Stimulated activated naive CD8-positive, alpha-beta T cell treated with anti-CD3 and anti-CD28 coated beads, Interleukin-15, amount 100 ng/mL, for 72 hours (primary cell): ENCODE measurements at regions not wholly inside any gene's neighbourhood (a gene's known extent, or its start where the extent isn't known, plus 50 kb on each side); places are given as distances from the start of the nearest gene placed in this dataset.

ENCODE experiments used
- ATAC-seq: fragments of 150-1000 bp; cut with Tn5 transposase; 2 replicates; pipeline ENCODE4 v1.10.0; 2021; ENCODE audit warnings: mild to moderate bottlenecking, moderate library complexity
- DNase-seq, 2 donors: peaks; one replicate each; pipeline ENCODE4 v3.0.0; 2021 to 2022
- H3K27ac Mint-ChIP-seq, 2 donors: one replicate each; pipeline ENCODE4 v1.8.0; 2022; ENCODE audit warnings: mild to moderate bottlenecking in 2 of 2, mixed read lengths in 2 of 2, moderate library complexity in 2 of 2
- H3K27me3 Mint-ChIP-seq: one replicate; pipeline ENCODE4 v1.8.0; 2022; ENCODE audit warnings: mixed read lengths
- H3K4me1 Mint-ChIP-seq: one replicate; pipeline ENCODE4 v1.8.0; 2022; ENCODE audit warnings: mild to moderate bottlenecking, mixed read lengths
- H3K4me3 Mint-ChIP-seq, 2 donors: one replicate each; pipeline ENCODE4 v1.8.0; 2022; ENCODE audit warnings: mild to moderate bottlenecking in 2 of 2, mixed read lengths in 2 of 2, moderate library complexity in 1 of 2
- H3K9me3 Mint-ChIP-seq, 2 donors: one replicate each; pipeline ENCODE4 v1.8.0; 2022; ENCODE audit warnings: mixed read lengths in 2 of 2

DNA sequence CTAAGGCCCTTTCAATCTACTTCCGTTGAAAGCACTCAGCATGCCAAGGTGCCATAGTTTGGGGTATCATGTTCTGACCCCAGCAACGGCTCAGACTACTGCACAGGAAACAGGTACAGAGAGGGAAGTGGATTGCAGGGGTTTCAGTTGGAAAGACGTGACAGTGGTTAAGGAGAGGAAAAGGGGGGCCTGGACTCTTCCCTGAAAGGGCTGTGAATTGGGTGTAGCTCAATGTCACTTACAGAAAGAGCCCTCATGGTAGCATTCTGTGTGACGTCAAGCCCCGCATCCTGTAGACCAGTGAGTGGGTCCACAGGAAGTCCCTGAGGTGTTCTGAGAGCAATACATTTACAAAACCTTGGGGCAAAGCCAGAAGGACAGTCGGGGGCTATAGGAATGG lies 121.5 kb upstream of the GYPC start:
- H3K4me3 Mint-ChIP-seq = no peak overlapping the region
- peaks cover 0 to 8% of the 10 kb centered on the region in 2 donors for H3K9me3 Mint-ChIP-seq
- H3K27ac Mint-ChIP-seq = peak overlapping the region in 1 of 2 donors; percentile 35
- no peak for DNase-seq
- H3K4me1 Mint-ChIP-seq = peaks cover 10% of the 10 kb centered on the region
- peak; percentile 83 for ATAC-seq
- peaks cover 9% of the 10 kb centered on the region for H3K27me3 Mint-ChIP-seq

DNA sequence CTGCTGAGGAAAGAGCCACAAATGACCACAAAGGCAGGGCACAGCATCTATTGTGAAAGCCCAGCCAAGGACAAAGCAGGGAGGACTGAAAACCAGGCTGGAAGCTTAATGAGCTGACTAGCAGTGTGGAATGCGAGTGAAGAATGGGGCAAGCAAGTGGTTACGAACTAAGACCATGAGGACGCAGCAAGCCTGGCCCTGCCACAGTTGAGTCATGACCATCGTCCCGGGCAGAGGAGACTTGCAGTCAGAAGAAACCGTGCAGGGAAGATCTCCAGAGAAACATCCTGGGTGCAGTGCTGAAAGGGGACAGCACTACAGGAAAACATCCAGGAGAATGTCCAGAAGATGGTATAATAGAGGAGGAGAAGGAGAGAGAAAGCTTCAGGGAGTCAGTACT lies 120.5 kb upstream of the GYPC start:
- DNase-seq = no peak
- peaks cover 10% of the 10 kb centered on the region for H3K4me1 Mint-ChIP-seq
- no peak for ATAC-seq
- H3K4me3 Mint-ChIP-seq = no peak overlapping the region
- no peak overlapping the region for H3K27ac Mint-ChIP-seq
- peaks cover 0 to 15% of the 10 kb centered on the region in 2 donors for H3K9me3 Mint-ChIP-seq
- H3K27me3 Mint-ChIP-seq = peaks cover 9% of the 10 kb centered on the region

DNA sequence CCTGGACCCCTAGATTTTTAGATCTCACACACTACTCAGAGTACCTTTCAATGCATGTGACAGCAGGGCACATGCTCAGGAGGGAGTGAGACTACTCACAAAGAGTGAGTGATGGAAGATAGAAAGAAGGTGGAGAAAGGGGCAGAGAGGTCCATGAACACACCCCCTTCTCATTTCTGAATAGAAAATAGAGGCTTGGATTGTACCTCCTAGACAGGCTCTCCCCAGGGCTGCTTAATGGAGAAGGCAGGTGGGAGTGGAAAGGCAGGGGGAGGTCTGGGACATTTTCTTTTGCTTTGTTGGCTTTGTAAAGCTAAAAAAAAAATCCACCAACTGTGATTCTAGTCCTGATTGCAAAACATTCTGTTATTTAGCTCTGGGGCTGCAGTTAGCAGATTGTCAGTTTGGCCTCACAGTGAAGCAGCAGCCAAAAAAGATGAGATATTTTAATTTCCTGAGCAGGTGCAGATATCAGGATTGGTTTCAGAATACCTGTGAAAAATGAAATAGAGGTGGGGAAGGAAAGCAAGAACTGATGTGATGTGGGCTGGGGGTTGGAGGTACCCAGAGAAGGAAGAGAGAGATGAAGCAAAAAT lies 119.3 kb upstream of the GYPC start:
- peaks cover under 1 to 15% of the 10 kb centered on the region in 2 donors for H3K9me3 Mint-ChIP-seq
- H3K27ac Mint-ChIP-seq = peak overlapping the region in 1 of 2 donors; percentile 20
- ATAC-seq = no peak
- DNase-seq = no peak
- H3K4me3 Mint-ChIP-seq = no peak overlapping the region
- peaks cover 9% of the 10 kb centered on the region for H3K27me3 Mint-ChIP-seq
- peaks cover 10% of the 10 kb centered on the region for H3K4me1 Mint-ChIP-seq

DNA sequence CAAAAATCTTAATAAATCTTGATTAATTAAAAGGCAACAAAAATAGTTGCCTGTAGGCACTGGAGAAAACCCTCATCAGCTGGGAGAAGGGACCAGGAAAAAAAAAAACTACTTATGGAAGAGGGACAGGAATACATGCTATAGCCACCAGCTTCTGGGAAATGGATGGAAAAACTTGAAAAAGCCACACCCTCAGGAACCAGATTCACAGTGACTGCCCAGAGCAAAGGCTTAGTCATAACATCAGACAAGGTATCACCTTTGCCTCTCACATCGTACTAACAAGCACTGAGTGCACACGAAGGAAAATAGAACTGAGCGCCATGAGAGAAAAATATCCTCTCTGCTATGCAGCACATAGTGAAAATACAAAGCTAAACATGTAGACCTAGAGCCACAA lies 116.9 kb upstream of the GYPC start:
- no peak overlapping the region for H3K4me3 Mint-ChIP-seq
- ATAC-seq (no peak), DNase-seq (no peak)
- peaks cover 8% of the 10 kb centered on the region for H3K4me1 Mint-ChIP-seq
- peaks cover 9% of the 10 kb centered on the region for H3K27me3 Mint-ChIP-seq
- H3K27ac Mint-ChIP-seq = no peak overlapping the region
- peaks cover 16 to 27% of the 10 kb centered on the region in 2 donors for H3K9me3 Mint-ChIP-seq

DNA sequence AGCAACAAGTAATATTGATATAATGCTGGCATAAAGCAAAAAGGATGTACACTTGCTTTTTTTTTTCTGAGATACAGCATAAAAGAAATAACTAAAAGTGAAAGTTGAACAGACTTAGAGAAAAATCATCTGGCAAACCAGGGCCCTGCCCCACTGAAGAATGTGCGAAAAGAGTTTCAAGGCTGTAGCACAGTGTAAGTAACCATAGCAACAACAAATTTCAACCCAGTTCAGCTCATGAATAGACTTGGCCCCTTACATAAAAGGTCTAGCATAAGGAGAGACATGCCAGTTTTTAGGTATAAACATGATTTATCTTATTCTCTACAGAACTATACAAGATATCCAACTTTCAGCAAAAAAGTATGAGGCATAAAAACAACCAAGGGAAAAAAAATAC lies 113.7 kb upstream of the GYPC start:
- no peaks in the 10 kb centered on the region for H3K4me1 Mint-ChIP-seq
- no peak overlapping the region for H3K4me3 Mint-ChIP-seq
- ATAC-seq (no peak), DNase-seq (no peak)
- no peaks in the 10 kb centered on the region for H3K27me3 Mint-ChIP-seq
- H3K27ac Mint-ChIP-seq = no peak overlapping the region
- peaks cover 16 to 23% of the 10 kb centered on the region in 2 donors for H3K9me3 Mint-ChIP-seq

DNA sequence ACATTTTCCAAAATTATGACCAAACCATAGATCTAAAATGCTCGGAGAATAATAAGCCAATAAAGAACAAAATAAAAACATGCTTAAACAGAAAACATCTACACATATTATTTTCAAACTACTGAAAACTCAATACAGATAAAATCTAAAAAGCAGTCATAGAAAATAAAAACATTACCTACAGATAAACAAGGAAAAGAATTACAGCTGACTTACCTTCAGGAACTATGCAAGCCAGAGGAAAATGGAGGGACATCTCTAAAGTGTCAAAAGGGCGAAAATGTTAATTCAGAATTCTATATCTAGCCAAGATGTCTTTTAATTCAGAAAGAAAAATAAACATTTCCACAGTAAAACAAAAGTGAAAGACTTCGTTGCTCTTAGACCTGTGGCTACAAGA lies 112.9 kb upstream of the GYPC start:
- no peak for DNase-seq
- ATAC-seq = no peak
- Mint-ChIP-seq H3K27me3 (no peaks in the 10 kb centered on the region), H3K4me3 (no peak overlapping the region), H3K9me3 (peaks cover 16 to 23% of the 10 kb centered on the region in 2 donors), H3K4me1 (no peaks in the 10 kb centered on the region), H3K27ac (no peak overlapping the region)

DNA sequence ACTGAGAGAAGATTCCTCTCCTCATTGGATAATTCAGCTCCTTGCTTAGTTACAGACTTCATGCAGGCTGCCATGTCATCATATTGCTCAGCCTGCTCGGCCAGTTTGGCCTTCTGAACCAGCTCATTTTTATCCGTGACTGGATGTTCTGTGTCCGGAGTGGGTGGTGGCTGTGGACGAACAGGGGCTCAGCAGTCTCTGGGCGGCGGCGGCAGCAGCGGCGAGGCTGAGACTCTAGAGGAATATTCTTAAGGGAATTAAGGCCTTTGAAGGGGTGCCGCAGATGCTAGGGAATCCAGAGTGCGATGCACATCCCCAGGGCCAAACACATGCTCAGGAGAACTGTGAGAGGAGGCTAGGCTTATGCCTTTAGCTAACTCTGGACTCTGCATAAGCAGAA lies 97.9 kb upstream of the GYPC start:
- H3K4me1 Mint-ChIP-seq = no peaks in the 10 kb centered on the region
- H3K4me3 Mint-ChIP-seq = no peak overlapping the region
- peaks cover 0 to 8% of the 10 kb centered on the region in 2 donors for H3K9me3 Mint-ChIP-seq
- no peaks in the 10 kb centered on the region for H3K27me3 Mint-ChIP-seq
- ATAC-seq (no peak), DNase-seq (no peak)
- no peak overlapping the region for H3K27ac Mint-ChIP-seq

DNA sequence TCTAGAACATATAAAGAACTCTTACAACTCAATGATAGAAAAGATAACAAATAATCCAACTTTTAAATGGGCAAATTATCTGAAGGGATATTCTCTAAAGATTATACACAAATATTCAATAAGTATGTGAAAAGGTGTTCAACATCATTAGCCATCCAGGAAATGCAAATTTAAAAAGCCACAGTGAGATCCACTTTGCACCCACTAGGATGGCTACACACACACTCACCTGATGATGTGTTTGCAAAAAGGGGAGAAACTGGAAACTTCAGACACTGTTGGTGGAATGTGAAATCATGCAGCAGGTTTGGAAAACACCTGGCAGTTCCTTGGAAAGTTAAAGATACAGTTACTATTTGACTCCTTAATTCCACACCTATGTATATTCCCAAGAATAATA lies 87.2 kb upstream of the GYPC start:
- no peak for DNase-seq
- H3K4me3 Mint-ChIP-seq = no peak overlapping the region
- no peak for ATAC-seq
- H3K27ac Mint-ChIP-seq = no peak overlapping the region
- H3K4me1 Mint-ChIP-seq = no peaks in the 10 kb centered on the region
- no peaks in the 10 kb centered on the region for H3K27me3 Mint-ChIP-seq
- peaks cover 0 to 8% of the 10 kb centered on the region in 2 donors for H3K9me3 Mint-ChIP-seq

DNA sequence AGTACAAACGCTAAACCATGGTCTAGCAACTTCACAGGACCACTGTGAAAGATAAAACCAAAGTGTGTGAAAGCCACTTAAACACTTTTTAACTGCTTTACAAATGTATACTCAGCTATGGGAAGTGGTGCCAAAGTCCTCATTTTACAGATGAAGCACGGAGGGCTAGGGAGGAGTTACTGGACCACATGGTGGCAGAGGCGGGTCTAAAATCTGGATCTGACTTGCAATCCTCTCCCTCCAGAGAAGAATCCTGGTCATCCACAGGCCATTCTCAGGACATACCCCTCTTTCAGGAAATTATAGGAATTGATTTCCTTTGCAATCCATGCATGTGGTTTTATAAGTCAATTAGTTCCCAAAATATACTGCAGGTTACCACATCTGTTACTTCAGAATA lies 84.6 kb upstream of the GYPC start:
- H3K4me3 Mint-ChIP-seq = no peak overlapping the region
- no peaks in the 10 kb centered on the region for H3K9me3 Mint-ChIP-seq
- no peaks in the 10 kb centered on the region for H3K27me3 Mint-ChIP-seq
- ATAC-seq = no peak
- no peak for DNase-seq
- no peak overlapping the region for H3K27ac Mint-ChIP-seq
- H3K4me1 Mint-ChIP-seq = no peaks in the 10 kb centered on the region

DNA sequence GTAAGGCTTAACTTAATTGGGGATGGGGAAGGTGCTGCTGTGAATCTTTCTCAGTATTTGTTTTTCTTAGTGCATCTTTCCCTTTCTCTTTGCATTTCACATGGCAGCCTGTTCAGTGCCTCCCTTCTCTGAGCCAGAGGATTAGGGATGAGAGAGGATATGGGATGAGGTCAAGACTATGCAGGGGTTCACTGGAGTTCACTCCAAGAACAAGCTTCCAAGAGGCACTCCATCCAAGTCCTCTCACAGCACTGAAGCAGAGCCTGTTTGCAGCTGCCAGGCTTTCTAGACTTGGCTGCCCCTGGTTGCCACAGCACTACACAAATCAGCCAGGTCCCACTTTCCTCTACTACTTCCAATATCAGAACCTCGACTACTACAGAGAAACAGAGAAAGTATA lies 80.3 kb upstream of the GYPC start:
- no peak for DNase-seq
- ATAC-seq = no peak
- Mint-ChIP-seq H3K4me3 (no peak overlapping the region), H3K27ac (peak overlapping the region in 1 of 2 donors; percentile 71), H3K4me1 (no peaks in the 10 kb centered on the region), H3K9me3 (no peaks in the 10 kb centered on the region), H3K27me3 (no peaks in the 10 kb centered on the region)

DNA sequence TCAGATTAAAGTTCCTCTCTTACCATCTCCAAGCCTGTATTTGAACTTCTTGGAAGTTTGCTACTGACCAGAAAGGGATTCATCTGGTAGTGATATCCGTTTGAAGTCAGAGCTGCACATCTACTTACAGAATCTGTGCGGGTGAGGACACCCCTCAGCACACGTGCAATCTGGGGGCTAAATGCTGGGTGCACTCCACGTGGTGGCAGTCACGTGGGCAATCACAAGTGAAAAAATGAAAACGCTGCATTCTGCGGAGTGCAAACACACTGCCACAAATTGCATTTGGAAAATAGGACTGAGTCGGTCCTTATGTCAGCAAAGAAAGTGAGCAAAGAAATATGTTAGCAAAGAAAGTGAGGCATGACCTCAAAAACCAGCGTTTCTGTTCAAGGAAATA lies 76.1 kb upstream of the GYPC start:
- Mint-ChIP-seq H3K27me3 (no peaks in the 10 kb centered on the region), H3K4me1 (no peaks in the 10 kb centered on the region), H3K27ac (no peak overlapping the region), H3K4me3 (no peak overlapping the region), H3K9me3 (no peaks in the 10 kb centered on the region)
- DNase-seq = no peak
- no peak for ATAC-seq

DNA sequence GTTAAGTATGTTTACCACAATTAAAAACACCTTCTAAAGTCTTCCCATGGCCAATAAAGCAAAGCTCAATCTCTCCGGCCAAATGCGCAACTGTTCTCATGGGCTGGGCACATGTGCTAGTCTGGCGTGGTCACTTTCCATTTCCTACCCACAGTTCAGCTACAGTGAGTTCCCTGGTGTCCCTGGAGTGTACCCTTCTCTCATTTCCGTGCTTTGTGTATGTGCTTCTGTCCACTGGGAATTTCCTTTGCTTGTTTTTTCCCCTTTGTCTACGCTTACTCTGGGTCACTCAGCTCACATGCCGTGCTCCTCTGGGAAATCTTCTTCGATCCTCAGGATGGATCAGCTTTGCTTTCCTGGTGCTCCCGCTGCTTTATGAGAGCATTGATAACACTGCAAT lies 69.6 kb upstream of the GYPC start:
- no peak for ATAC-seq

DNA sequence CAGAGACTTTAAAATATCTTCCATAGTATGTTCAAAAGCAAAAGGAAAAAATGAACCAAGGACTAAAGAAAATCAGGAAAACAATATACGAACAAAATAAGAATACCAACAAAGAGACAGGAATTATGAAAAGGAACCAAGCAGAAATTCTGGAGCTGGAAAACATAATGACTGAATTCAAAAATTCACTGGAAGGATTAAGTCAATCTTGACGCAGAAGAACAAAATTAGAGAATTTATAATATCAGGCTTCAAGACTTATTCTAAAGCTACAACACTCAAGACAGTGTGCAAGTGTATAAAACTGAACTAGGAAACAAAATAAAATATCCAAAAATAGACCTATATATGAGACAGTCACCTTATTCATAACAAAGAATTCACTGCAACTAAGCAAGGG lies 56.9 kb upstream of the GYPC start:
- ATAC-seq (no peak), DNase-seq (no peak)
- H3K4me3 Mint-ChIP-seq = no peak overlapping the region
- H3K27ac Mint-ChIP-seq = no peak overlapping the region
- no peaks in the 10 kb centered on the region for H3K27me3 Mint-ChIP-seq
- no peaks in the 10 kb centered on the region for H3K4me1 Mint-ChIP-seq
- H3K9me3 Mint-ChIP-seq = peaks cover 11 to 23% of the 10 kb centered on the region in 2 donors

More for the DNA sequence above, 69.6 kb upstream of the GYPC start:
- H3K4me3 Mint-ChIP-seq = no peak overlapping the region
- no peaks in the 10 kb centered on the region for H3K27me3 Mint-ChIP-seq
- no peaks in the 10 kb centered on the region for H3K9me3 Mint-ChIP-seq
- no peaks in the 10 kb centered on the region for H3K4me1 Mint-ChIP-seq
- no peak overlapping the region for H3K27ac Mint-ChIP-seq
- DNase-seq = no peak

DNA sequence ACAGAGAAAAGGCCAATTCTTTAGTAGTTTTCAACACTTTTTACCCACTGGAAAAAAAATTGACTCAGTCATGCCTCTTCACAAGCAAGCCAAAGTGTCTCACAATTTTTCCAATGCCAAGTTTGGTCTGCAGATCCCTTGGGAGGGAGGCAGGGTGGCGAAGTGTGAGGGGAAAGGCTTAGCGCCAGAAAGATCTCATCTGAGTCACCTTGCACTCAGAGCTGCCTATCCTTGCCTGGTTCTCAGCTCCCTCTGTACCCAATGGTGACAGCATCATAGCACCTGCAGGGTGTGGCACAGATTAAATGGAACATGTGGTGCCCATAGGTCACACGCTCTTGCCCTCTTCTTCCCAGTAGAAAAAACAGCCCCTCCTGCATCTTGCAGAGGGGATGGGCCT lies 55.2 kb upstream of the GYPC start:
- ATAC-seq (no peak), DNase-seq (no peak)
- Mint-ChIP-seq H3K4me1 (no peaks in the 10 kb centered on the region), H3K4me3 (no peak overlapping the region), H3K9me3 (peaks cover 23 to 40% of the 10 kb centered on the region in 2 donors), H3K27me3 (no peaks in the 10 kb centered on the region), H3K27ac (no peak overlapping the region)

DNA sequence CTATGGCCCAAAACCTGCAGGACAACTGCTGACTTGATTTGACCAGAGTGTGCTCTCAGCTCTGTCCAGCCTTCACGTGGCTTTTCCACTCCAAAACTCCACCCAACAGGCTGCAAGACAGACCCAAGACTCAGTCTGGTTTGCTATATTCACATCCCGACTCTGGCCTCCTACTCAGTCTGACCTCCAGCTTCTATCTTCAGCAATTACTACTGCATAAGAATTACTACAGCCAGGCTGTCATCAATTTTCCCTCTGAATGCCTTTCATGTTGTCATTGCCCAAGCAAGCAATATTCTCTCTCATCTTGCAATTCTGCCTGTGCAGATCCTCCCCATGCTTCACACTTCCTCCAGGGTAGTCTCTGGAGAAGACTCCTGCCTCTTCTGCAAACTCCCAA lies 53.6 kb upstream of the GYPC start:
- ATAC-seq (no peak), DNase-seq (no peak)
- H3K27me3 Mint-ChIP-seq = no peaks in the 10 kb centered on the region
- no peak overlapping the region for H3K4me3 Mint-ChIP-seq
- H3K27ac Mint-ChIP-seq = no peak overlapping the region
- peaks cover 28 to 50% of the 10 kb centered on the region in 2 donors for H3K9me3 Mint-ChIP-seq
- H3K4me1 Mint-ChIP-seq = no peaks in the 10 kb centered on the region
